HepG2 (cell line): ENCODE measurements at regions not wholly inside any gene's neighbourhood (a gene's known extent, or its start where the extent isn't known, plus 50 kb on each side); places are given as distances from the start of the nearest gene placed in this dataset.

Source experiments
- AFF4 ChIP-seq: sonication (generic); formaldehyde crosslinking; IDR thresholded peaks from 2 replicates; pipeline ENCODE4 v1.4.0; 2020; ENCODE audit warnings: missing genetic modification reagents
- BCL3 ChIP-seq: sonication (generic); formaldehyde crosslinking; IDR thresholded peaks from 2 replicates; pipeline ENCODE4 v1.5.1; 2020; ENCODE audit warnings: mild to moderate bottlenecking, missing genetic modification reagents, moderate library complexity
- JARID2 ChIP-seq: sonication (generic); formaldehyde crosslinking; IDR thresholded peaks from 2 replicates; pipeline ENCODE4 v1.8.1; 2023; ENCODE audit warnings: missing genetic modification reagents, inconsistent platforms; ENCODE audit not compliant: insufficient replicate concordance
- KDM3A ChIP-seq: IDR thresholded peaks from 2 replicates; pipeline ENCODE4 v1.6.1; 2018; ENCODE audit warnings: low read depth, missing compliant biosample characterization
- MAFF ChIP-seq: IDR thresholded peaks from 2 replicates; pipeline ENCODE4 v1.6.1; 2011; ENCODE audit warnings: low read depth, low read length, improper control_type of control experiment
- NPAS2 ChIP-seq: sonication (generic); formaldehyde crosslinking; IDR thresholded peaks from 2 replicates; pipeline ENCODE4 v1.8.0; 2022; ENCODE audit warnings: mild to moderate bottlenecking, missing genetic modification reagents, borderline replicate concordance
- PAWR ChIP-seq: sonication (generic); formaldehyde crosslinking; IDR thresholded peaks from 2 replicates; pipeline ENCODE4 v1.4.0; 2020; ENCODE audit warnings: missing genetic modification reagents, mild to moderate bottlenecking, borderline replicate concordance
- POLR2G ChIP-seq: fragments of 200-400 bp; formaldehyde crosslinking; IDR thresholded peaks from 2 replicates; pipeline ENCODE4 v1.6.1; 2018; ENCODE audit warnings: mild to moderate bottlenecking, low read depth, low read length, moderate library complexity
- SP4 ChIP-seq: sonication (generic); formaldehyde crosslinking; IDR thresholded peaks from 2 replicates; pipeline ENCODE4 v1.8.1; 2023; ENCODE audit warnings: mild to moderate bottlenecking, missing genetic modification reagents
- SSRP1 ChIP-seq: IDR thresholded peaks from 2 replicates; pipeline ENCODE4 v1.6.1; 2016; ENCODE audit warnings: control low read depth
- TEAD2 ChIP-seq: sonication (generic); formaldehyde crosslinking; IDR thresholded peaks from 2 replicates; pipeline ENCODE4 v1.9.0; 2021; ENCODE audit warnings: missing genetic modification reagents
- ZBTB33 ChIP-seq: sonication (generic); formaldehyde crosslinking; IDR thresholded peaks from 2 replicates; pipeline ENCODE4 v1.4.0; 2020; ENCODE audit warnings: missing genetic modification reagents
- ZKSCAN5 ChIP-seq: sonication (generic); formaldehyde crosslinking; IDR thresholded peaks from 2 replicates; pipeline ENCODE4 v1.5.1; 2020; ENCODE audit warnings: mild to moderate bottlenecking, missing genetic modification reagents
- ZNF18 ChIP-seq: sonication (generic); formaldehyde crosslinking; IDR thresholded peaks from 2 replicates; pipeline ENCODE4 v1.8.0; 2022; ENCODE audit warnings: mild to moderate bottlenecking, missing genetic modification reagents; ENCODE audit not compliant: insufficient replicate concordance
- ZNF207 ChIP-seq: fragments of 450-650 bp; IDR thresholded peaks from 2 replicates; pipeline ENCODE4 v1.6.1; 2016; ENCODE audit warnings: antibody characterized with exemption, borderline replicate concordance
- ZNF329 ChIP-seq: sonication (generic); formaldehyde crosslinking; IDR thresholded peaks from 2 replicates; pipeline ENCODE4 v1.9.0; 2021; ENCODE audit warnings: low read depth, mild to moderate bottlenecking, missing genetic modification reagents
- ZNF598 ChIP-seq: sonication (generic); formaldehyde crosslinking; IDR thresholded peaks from 2 replicates; pipeline ENCODE4 v1.5.1; 2020; ENCODE audit warnings: mild to moderate bottlenecking, missing genetic modification reagents, borderline replicate concordance
- ZNF704 ChIP-seq: sonication (generic); formaldehyde crosslinking; IDR thresholded peaks from 2 replicates; pipeline ENCODE4 v1.8.1; 2023; ENCODE audit warnings: mild to moderate bottlenecking, inconsistent platforms, moderate library complexity, missing genetic modification reagents, borderline replicate concordance
- ZNF737 ChIP-seq: sonication (generic); formaldehyde crosslinking; IDR thresholded peaks from 2 replicates; pipeline ENCODE4 v1.5.0; 2020; ENCODE audit warnings: missing genetic modification reagents, mild to moderate bottlenecking, borderline replicate concordance
- ZNF740 ChIP-seq: sonication (generic); formaldehyde crosslinking; IDR thresholded peaks from 2 replicates; pipeline ENCODE4 v1.4.0; 2020; ENCODE audit warnings: missing genetic modification reagents
- ZSCAN25 ChIP-seq: sonication (generic); formaldehyde crosslinking; IDR thresholded peaks from 2 replicates; pipeline ENCODE4 v1.8.0; 2022; ENCODE audit warnings: mild to moderate bottlenecking, missing genetic modification reagents

- TF ChIP-seq ZNF737 (CRISPR knock-in tag) (no peak), MAFF (no peak), NPAS2 (CRISPR knock-in tag) (no peak), ZNF704 (no peak), ZNF740 (CRISPR knock-in tag) (no peak), PAWR (CRISPR knock-in tag) (no peak), SSRP1 (CRISPR knock-in tag) (no peak), BCL3 (CRISPR knock-in tag) (no peak), ZBTB33 (CRISPR knock-in tag) (no peak), POLR2G (peak; percentile 89), ZSCAN25 (CRISPR knock-in tag) (no peak), AFF4 (CRISPR knock-in tag) (0 out of 2 replicates have a peak, but pooled peaks have one; percentile 50), ZNF329 (CRISPR knock-in tag) (0 out of 2 replicates have a peak, but pooled peaks have one; percentile 15), ZKSCAN5 (CRISPR knock-in tag) (no peak), ZNF18 (CRISPR knock-in tag) (peak; percentile 60), ZNF598 (no peak), ZNF207 (no peak), KDM3A (peak; percentile 41; the same call in 1 of the 2 replicates), JARID2 (CRISPR knock-in tag) (no peak), TEAD2 (CRISPR knock-in tag) (no peak), SP4 (CRISPR knock-in tag) (peak; percentile 58; the same call in 1 of the 2 replicates)
Observed at GRCh38 chr5:134465816-134466240, 54.1 kb upstream of the CDKN2AIPNL start (continued).
